NCI-H2107 treated with DMSO at 0.1 percent for 48 hours (cell line): ENCODE measurements at regions not wholly inside any gene's neighbourhood (a gene's known extent, or its start where the extent isn't known, plus 50 kb on each side); places are given as distances from the start of the nearest gene placed in this dataset.
"Not testable (repeated sequence)": the region's sequence is repeated elsewhere in the genome, so short reads cannot be mapped to it uniquely, and the experiment has no call there.

Experiments used
- DNase-seq: peaks from one replicate; lab custom pipeline; 2025; ENCODE audit not compliant: unreplicated experiment; lab: John Stamatoyannopoulos, UW

DNA sequence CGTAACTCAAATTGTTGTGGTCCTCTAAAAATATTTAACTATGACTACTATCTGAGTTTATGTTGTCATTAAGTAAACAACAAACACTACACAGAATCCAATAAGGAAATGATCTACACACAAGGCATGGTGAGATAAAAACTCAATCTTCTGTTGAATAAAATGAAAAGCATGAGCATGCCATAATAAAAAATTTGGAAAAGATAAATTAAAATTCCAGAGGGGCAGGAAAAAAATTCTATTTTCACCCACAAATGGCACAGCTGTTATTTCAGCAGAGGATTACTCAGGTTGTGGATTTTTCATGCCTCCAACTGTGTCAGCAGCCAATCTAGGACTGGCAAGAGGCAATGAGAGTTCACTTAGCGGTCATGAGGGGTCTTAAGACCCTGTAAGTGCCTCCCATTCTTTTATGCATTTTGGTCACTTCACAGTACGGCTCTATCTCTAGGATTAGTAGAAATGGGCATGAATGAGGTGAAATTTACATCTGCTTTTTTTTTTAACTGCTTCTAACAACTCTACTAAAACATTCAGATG lies 639.8 kb upstream of the DIPK2B start:
- no peak for DNase-seq

DNA sequence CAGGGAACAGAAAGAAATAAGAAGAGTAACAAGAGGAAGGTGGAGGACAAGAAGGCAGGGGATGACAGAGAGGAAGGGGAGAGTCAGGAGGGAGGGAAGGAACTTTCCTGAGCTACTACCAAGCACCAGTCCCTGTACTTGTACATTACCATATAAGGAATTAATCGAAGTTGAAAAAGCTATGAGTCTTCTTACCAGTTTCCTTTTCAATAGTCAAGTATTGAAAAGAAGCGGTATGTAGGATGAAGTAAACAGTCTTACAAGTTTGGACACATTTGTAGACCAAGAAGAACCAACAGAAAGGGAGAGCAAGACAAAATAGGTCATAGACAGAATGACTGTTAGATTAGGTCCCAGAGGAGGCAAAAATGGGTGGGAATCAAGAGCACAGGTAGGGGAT lies 629.7 kb upstream of the DIPK2B start:
- no peak for DNase-seq

- peak; percentile 2 for DNase-seq
Observed at GRCh38 chrX:45824471-45824870, 623.8 kb upstream of the DIPK2B start.

GRCh38 chrX:45823536-45823935 lies 622.9 kb upstream of the DIPK2B start:
- DNase-seq: no peak

DNA sequence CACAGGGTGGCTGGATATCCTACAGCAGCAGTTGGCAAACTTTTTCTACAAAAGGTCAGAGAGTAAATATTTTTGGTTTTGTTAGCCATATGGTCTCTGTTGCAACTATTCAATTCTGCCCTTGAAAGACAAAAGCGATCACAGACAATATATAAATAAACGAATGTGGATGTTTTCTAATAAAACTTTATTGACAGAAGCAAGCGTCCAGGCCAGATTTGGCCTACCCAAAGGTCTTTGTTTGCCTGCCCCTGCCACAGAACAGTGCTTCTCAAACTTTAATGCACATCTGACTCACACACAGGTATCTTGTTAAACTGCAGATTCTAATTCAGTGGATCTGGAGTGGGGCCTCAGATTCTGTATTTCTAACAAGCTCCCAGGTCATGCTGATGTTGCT lies 621.4 kb upstream of the DIPK2B start:
- DNase-seq: no peak

DNA sequence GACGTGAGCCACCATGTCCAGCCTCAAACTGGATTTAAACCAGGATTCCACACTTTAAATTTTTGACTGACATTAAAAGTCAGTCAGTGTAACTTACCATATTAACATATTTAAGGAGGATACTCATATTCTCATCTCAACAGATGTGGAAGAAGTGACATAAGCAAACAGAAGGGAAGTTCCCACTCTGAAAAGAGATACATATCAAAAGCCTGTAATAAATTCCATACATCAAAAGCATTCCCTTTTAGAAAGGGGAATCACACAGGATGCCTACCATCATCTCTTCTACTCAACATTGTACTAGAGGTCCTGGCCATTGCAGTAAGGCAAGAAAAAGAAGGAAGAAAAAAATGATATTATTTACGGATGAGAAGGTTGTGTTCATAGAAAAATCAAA lies 618.2 kb upstream of the DIPK2B start:
- DNase-seq: no peak

- no peak for DNase-seq
Observed at GRCh38 chrX:45815441-45815840, 614.8 kb upstream of the DIPK2B start.

- DNase-seq: no peak
Observed at GRCh38 chrX:45811326-45811725, 610.6 kb upstream of the DIPK2B start.

- no peak for DNase-seq
Observed at GRCh38 chrX:45807572-45808425, 607.1 kb upstream of the DIPK2B start.

- DNase-seq: no peak
Observed at GRCh38 chrX:45806410-45807121, 605.9 kb upstream of the DIPK2B start.

DNA sequence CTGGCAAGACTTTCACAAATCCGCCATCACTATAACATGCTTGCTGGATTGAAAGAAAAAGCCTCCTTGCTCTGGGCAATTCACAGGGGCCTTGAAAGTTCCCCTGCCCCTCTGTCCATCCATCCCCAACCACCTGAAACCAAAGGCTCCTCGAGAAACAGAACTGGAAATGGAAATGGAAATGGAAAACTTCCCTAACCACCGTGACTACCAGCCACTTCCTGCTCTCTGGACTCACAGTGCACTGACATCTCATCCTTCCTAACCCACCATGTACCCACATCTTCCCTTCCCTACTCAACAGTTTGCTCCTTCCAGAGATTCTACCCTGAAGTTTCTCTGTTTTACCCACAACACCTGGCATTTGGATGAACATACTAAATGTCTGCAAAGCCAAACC lies 603.6 kb upstream of the DIPK2B start:
- DNase-seq: no peak

DNA sequence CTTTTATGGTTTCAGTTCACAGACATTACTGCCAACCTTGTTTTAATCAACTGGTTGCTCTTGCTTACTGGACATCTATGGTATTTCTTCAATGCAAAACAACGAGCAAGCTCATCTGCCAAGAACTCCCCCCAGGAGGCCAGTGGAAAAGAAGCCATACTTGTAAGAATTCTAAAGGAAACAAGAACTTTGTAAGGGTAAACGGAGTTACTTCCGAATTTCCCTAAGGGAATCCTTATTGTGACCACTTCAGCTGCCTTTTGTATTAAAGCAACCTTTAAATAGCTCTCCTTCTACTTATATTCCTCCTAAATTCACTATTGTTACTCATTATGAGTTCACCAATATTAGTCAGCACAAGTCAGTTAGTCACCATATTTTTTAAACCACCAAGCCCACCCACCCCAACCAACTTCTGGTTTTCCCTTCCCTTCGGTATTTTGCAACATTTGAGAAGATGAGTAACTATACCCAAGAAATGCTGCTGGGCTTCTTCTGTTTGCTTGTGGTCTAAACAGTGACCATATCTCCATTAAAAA lies 602.8 kb upstream of the DIPK2B start:
- DNase-seq: no peak

GRCh38 chrX:45801554-45801953 lies 600.9 kb upstream of the DIPK2B start:
- DNase-seq: no peak

- not testable (repeated sequence) for DNase-seq
Observed at GRCh38 chrX:45800746-45801453, 600.2 kb upstream of the DIPK2B start.

GRCh38 chrX:45799576-45799975 lies 598.9 kb upstream of the DIPK2B start:
- no peak for DNase-seq

DNA sequence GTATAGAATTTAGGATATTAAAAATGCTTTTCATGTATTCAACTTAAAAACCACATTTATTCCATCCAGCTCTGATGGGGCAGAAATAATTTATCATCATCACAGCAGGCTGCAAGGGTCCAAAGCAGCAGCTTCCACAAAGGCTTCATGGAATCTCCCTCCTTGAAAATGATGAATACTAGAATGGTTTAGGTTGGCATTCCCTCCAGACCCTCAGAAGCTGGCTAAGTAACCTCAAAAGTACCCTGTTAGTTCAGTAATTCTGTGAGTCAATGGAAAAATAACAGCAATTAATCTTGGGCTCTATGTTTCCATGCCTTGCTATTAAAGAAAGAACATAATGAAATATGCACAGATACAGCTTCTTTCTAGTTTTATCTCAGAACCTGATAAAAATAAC lies 594.9 kb upstream of the DIPK2B start:
- DNase-seq: no peak

- no peak for DNase-seq
Observed at GRCh38 chrX:45794995-45795337, 594.3 kb upstream of the DIPK2B start.

DNA sequence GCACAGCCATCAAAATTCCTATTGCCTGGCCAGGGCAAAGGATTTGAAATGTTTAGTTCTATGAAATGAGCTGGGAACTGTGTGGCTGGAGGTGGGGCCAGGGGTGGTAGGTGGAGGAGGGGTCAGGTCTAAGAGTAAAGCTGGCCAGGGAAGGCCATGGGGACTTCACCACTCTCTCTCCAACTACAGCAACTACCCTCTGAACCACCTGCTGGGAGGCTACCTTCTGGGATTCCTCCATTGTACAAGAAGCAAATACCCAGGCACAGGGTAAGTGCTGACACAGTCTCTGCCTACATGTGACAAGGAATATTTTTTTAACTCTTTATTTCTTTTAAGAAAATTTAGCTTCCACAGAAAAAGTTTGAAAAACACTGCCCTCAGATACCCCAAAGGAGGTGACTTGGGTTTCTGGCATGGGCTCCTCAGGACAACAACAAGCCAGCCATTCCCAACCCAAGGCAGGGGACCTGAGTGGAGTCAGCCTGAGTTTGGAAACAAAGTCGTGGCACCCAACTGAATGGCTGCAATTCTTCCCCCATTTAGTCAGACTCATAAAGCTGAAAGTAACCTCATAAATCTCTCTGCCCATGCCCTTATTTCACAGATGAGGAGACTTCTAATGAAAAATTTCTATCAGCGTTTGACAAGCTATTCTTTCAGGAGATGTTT lies 593.8 kb upstream of the DIPK2B start:
- DNase-seq: no peak

DNA sequence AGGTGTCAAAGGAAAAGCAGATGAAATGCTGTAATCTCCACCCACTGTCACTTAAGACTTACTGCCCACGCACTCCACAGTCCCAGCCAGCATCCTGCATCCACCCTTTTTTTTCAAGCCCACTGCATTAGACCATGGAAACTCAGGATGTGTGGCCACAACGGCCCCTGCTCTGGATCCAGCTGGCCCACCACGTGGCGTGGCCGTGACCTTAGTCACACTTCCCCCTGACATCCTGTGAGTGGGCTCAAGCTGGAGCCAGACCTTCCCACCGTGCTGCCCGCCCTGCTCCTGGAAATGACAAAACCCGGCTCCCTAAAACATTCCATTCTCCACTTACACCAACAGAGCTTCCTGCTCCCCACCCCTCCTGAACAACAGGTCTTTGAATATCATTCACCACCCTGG lies 588.3 kb upstream of the DIPK2B start:
- DNase-seq: no peak

DNA sequence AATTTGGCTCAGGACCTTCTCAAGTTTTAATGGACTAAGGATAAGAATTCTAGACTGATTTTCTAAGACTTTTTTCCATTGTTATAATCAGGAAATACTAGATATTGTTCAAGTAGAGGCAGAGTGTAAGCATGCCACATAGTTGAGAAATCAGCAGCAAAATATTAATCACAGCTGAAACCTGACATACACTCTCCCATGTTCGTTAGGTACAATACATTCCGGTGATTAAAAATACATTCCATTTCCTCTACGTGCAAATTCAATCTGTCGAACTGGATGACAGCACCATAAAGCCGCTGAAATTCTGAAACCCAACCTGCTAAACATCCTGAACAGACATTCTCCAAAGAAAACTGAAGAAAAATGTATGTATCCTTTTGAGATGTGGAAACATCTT lies 587.6 kb upstream of the DIPK2B start:
- no peak for DNase-seq

DNA sequence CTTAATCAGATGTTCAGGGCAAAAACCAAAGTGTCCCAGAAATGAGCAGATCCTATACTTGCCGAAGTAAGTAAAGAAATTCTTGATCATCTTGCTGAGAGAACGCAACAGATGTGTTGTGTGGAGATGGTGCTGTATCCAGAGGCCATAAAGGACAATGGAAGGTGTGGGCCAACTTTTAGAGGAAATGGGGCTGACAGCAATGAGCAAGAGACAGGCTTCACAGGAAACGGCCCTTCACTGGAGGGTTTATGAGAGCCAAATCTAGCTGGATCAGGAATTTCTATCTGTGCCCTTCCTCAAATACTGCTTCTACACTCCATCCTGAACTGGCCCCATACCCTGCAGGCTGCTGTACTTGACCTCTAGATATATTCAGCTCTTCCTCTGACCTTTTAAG lies 583.9 kb upstream of the DIPK2B start:
- no peak for DNase-seq
